HG03354 (cell line): ENCODE measurements at regions not wholly inside any gene's neighbourhood (a gene's known extent, or its start where the extent isn't known, plus 50 kb on each side); places are given as distances from the start of the nearest gene placed in this dataset.
"Not testable (repeated sequence)": the region's sequence is repeated elsewhere in the genome, so short reads cannot be mapped to it uniquely, and the experiment has no call there.

ENCODE experiments used
- ATAC-seq: cut with Tn5 transposase; IDR thresholded peaks from one replicate; pipeline ENCODE4 v1.9.1; 2021; ENCODE audit warnings: mild to moderate bottlenecking; ENCODE audit not compliant: unreplicated experiment, poor library complexity, severe bottlenecking

- ATAC-seq, result not testable (repeated sequence)
Measured at GRCh38 chr4:168008112-168008511, 84.2 kb upstream of the ANXA10 start.

- no peak for ATAC-seq
Measured at GRCh38 chr4:168019019-168019651, 73.2 kb upstream of the ANXA10 start.

GRCh38 chr4:168019921-168020320, 72.4 kb upstream of the ANXA10 start:
- ATAC-seq, result no peak

- no peak for ATAC-seq
Measured at GRCh38 chr4:168021666-168022065, 70.7 kb upstream of the ANXA10 start.

- ATAC-seq, result no peak
Measured at GRCh38 chr4:168028568-168028967, 63.8 kb upstream of the ANXA10 start.

GRCh38 chr4:168028970-168029597, 63.3 kb upstream of the ANXA10 start:
- ATAC-seq, result no peak

- no peak for ATAC-seq
Measured at GRCh38 chr4:168037676-168038075, 54.7 kb upstream of the ANXA10 start.

- no peak for ATAC-seq
Measured at GRCh38 chr4:168039593-168039992, 52.7 kb upstream of the ANXA10 start.
